ENCODE measurements at regions not wholly inside any gene's neighbourhood (a gene's known extent, or its start where the extent isn't known, plus 50 kb on each side); places are given as distances from the start of the nearest gene placed in this dataset.

- Histone ChIP-seq H3K4me1 (ENCODE audit: insufficient read depth, low read length) (no peaks in the 10 kb centered on the region), H4K20me1 (ENCODE audit: insufficient read depth, low read length) (no peaks in the 10 kb centered on the region), H3K79me2 (ENCODE audit: insufficient read depth, low read length) (no peaks in the 10 kb centered on the region), H3K4me3 (ENCODE audit: insufficient read depth, low read length) (no peak overlapping the region), H3K36me3 (ENCODE audit: insufficient read depth, low read length) (no peaks in the 10 kb centered on the region), H3K9me3 (ENCODE audit: low read depth, low read length) (no peaks in the 10 kb centered on the region), H3K27me3 (ENCODE audit: insufficient read depth, low read length) (no peaks in the 10 kb centered on the region), H2AFZ (ENCODE audit: low read length) (no peak overlapping the region), H3K4me2 (ENCODE audit: insufficient read depth, low read length) (no peak overlapping the region), H3K27ac (ENCODE audit: low read depth, low read length) (no peak overlapping the region)
- no peak for TF ChIP-seq CTCF (IDR thresholded peaks at IDR 0.05; ENCODE audit: extremely low read depth, low read depth, low read length)
- no peak for DNase-seq (ENCODE audit: insufficient read length, low spot score, missing footprints)
Observed at GRCh38 chr18:34357944-34358580, 133.3 kb upstream of the NOL4 start.

GRCh38 chr18:34358923-34359322 is 134.2 kb upstream of the NOL4 start:
- no peaks in the 10 kb centered on the region for H4K20me1 ChIP-seq (ENCODE audit: insufficient read depth, low read length)
- no peak for DNase-seq (ENCODE audit: insufficient read length, low spot score, missing footprints)
- no peak overlapping the region for H3K27ac ChIP-seq (ENCODE audit: low read depth, low read length)
- no peak overlapping the region for H3K4me2 ChIP-seq (ENCODE audit: insufficient read depth, low read length)
- H3K4me3 ChIP-seq (ENCODE audit: insufficient read depth, low read length) = no peak overlapping the region
- TF ChIP-seq CTCF (IDR thresholded peaks at IDR 0.05; ENCODE audit: extremely low read depth, low read depth, low read length) = no peak
- no peaks in the 10 kb centered on the region for H3K27me3 ChIP-seq (ENCODE audit: insufficient read depth, low read length)
- H3K9me3 ChIP-seq (ENCODE audit: low read depth, low read length) = no peaks in the 10 kb centered on the region
- H3K79me2 ChIP-seq (ENCODE audit: insufficient read depth, low read length) = no peaks in the 10 kb centered on the region
- no peaks in the 10 kb centered on the region for H3K36me3 ChIP-seq (ENCODE audit: insufficient read depth, low read length)
- H2AFZ ChIP-seq (ENCODE audit: low read length) = no peak overlapping the region
- no peaks in the 10 kb centered on the region for H3K4me1 ChIP-seq (ENCODE audit: insufficient read depth, low read length)

GRCh38 chr18:34364699-34365098 is 140.0 kb upstream of the NOL4 start:
- Histone ChIP-seq H4K20me1 (ENCODE audit: insufficient read depth, low read length) (no peaks in the 10 kb centered on the region), H2AFZ (ENCODE audit: low read length) (no peak overlapping the region), H3K79me2 (ENCODE audit: insufficient read depth, low read length) (no peaks in the 10 kb centered on the region), H3K4me3 (ENCODE audit: insufficient read depth, low read length) (no peak overlapping the region), H3K4me1 (ENCODE audit: insufficient read depth, low read length) (no peaks in the 10 kb centered on the region), H3K27me3 (ENCODE audit: insufficient read depth, low read length) (no peaks in the 10 kb centered on the region), H3K9me3 (ENCODE audit: low read depth, low read length) (no peaks in the 10 kb centered on the region), H3K4me2 (ENCODE audit: insufficient read depth, low read length) (no peak overlapping the region), H3K27ac (ENCODE audit: low read depth, low read length) (no peak overlapping the region), H3K36me3 (ENCODE audit: insufficient read depth, low read length) (no peaks in the 10 kb centered on the region)
- no peak for TF ChIP-seq CTCF (IDR thresholded peaks at IDR 0.05; ENCODE audit: extremely low read depth, low read depth, low read length)
- DNase-seq (ENCODE audit: insufficient read length, low spot score, missing footprints) = no peak

GRCh38 chr18:34370704-34371395 is 146.1 kb upstream of the NOL4 start:
- Histone ChIP-seq H3K27me3 (ENCODE audit: insufficient read depth, low read length) (no peaks in the 10 kb centered on the region), H3K4me3 (ENCODE audit: insufficient read depth, low read length) (no peak overlapping the region), H3K4me2 (ENCODE audit: insufficient read depth, low read length) (no peak overlapping the region), H2AFZ (ENCODE audit: low read length) (no peak overlapping the region), H3K9me3 (ENCODE audit: low read depth, low read length) (no peaks in the 10 kb centered on the region), H3K79me2 (ENCODE audit: insufficient read depth, low read length) (no peaks in the 10 kb centered on the region), H4K20me1 (ENCODE audit: insufficient read depth, low read length) (no peaks in the 10 kb centered on the region), H3K4me1 (ENCODE audit: insufficient read depth, low read length) (no peaks in the 10 kb centered on the region), H3K36me3 (ENCODE audit: insufficient read depth, low read length) (no peaks in the 10 kb centered on the region), H3K27ac (ENCODE audit: low read depth, low read length) (no peak overlapping the region)
- TF ChIP-seq CTCF (IDR thresholded peaks at IDR 0.05; ENCODE audit: extremely low read depth, low read depth, low read length) = no peak
- no peak for DNase-seq (ENCODE audit: insufficient read length, low spot score, missing footprints)

All from osteoblast (primary cell).